Body of pancreas (tissue), 4 donors: ENCODE measurements at regions not wholly inside any gene's neighbourhood (a gene's known extent, or its start where the extent isn't known, plus 50 kb on each side); places are given as distances from the start of the nearest gene placed in this dataset.
"Not testable (repeated sequence)": the region's sequence is repeated elsewhere in the genome, so short reads cannot be mapped to it uniquely, and the experiment has no call there.

Experiments used
- CTCF ChIP-seq, 7 experiments: fragments of 450-650 bp in 4 of 7; fragments of 200-600 bp in 3 of 7; sonication (generic) in 3 of 7; IDR thresholded peaks; one replicate each; pipeline ENCODE4 v1.5.1; 2016 to 2019; ENCODE audit warnings: antibody characterized with exemption in 7 of 7
- POLR2A ChIP-seq, 3 donors: fragments of 450-650 bp; IDR thresholded peaks; one replicate each; pipeline ENCODE4 v1.6.1; 2016; ENCODE audit warnings: antibody characterized with exemption in 3 of 3, mild to moderate bottlenecking in 2 of 3

- TF ChIP-seq CTCF, POLR2A (IDR thresholded peaks at IDR 0.05): not testable (repeated sequence)
Observed at GRCh38 chr5:91304015-91304414, 79.1 kb downstream of the ARRDC3 start.
